ENCODE measurements at regions not wholly inside any gene's neighbourhood (a gene's known extent, or its start where the extent isn't known, plus 50 kb on each side); places are given as distances from the start of the nearest gene placed in this dataset.

DNA sequence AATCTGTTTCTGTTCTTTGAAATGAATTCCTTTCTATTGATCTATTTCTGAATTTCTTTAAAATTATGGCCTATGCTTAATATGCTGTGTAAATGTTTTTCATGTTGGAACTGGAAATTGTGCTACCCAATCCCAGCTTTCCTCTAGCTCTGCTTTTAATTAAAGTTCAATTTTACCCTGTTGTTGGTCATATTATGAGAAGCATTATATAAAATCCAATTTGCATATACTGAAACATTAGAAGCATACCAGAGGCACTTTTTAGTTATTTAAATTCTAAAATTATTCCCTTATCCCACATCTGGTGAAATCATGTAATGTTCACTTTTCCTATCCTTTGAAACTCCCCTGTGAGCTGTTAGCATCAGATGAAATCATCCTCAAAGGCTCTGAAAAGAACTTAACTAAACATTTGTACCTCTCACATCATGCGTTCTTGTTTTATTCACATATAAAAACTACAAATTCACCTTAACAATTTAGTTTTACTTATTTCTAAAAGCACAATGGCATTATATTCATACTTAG, 160.6 kb upstream of the COL21A1 start:
- Mint-ChIP-seq H3K9me3 (no peaks in the 10 kb centered on the region), H3K27ac (no peak overlapping the region), H3K36me3 (no peaks in the 10 kb centered on the region), H3K4me3 (no peak overlapping the region), H3K4me1 (no peaks in the 10 kb centered on the region), H3K27me3 (peaks cover 2% of the 10 kb centered on the region)
- ATAC-seq (ENCODE audit: low read depth) (no peak), DNase-seq (no peak)
- POLR2A ChIA-PET: no interaction called here

DNA sequence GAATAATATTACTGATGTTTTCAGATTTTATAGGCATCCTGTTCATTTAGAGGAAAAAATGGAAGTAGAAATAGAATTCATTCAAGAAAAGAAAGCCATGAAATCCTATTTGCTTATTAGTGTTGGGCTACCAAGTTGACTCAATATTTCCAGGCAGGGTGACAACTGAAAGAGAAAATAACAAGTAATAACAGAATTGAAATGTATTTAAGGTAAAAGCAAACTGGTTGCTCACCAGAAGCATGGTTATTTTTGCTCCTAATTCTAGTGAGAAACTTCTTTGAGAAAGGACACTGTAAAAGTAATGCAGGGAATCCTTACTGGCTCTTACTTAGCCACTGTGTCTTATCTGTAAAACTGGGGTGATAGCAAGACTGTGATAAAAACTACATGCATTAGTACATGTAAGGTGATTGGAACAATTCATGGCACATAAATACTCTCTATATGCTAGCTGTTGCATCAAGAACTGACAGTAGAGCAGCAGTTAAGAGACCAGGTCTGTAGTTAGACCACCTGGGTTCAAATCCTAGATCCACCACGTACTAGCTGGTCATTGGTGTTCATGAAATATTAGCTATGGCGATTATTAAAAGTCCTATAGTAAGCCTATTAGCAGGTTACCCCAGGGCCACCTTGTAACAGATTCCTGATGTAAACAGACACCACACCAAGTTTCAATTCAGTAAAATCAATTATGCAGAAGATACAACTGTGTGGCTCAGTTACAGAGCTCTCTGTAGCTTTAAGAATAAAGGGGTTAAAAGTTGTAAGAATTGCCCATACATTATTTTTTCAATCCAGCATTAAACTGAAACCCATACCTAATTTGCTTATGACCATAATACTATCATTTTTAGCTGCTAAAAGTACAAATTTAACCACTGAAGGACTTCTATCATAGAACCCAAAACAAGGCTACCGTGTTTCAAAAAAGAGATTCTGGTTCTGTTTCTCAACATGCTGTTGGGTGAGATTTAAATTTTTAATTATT, 159.2 kb upstream of the COL21A1 start:
- DNase-seq: no peak
- Mint-ChIP-seq H3K4me3 (no peak overlapping the region), H3K27ac (no peak overlapping the region), H3K27me3 (peaks cover 2% of the 10 kb centered on the region), H3K36me3 (no peaks in the 10 kb centered on the region), H3K4me1 (no peaks in the 10 kb centered on the region), H3K9me3 (peaks cover 2% of the 10 kb centered on the region)
- POLR2A ChIA-PET: no interaction called here
- ATAC-seq (ENCODE audit: low read depth): no peak

DNA sequence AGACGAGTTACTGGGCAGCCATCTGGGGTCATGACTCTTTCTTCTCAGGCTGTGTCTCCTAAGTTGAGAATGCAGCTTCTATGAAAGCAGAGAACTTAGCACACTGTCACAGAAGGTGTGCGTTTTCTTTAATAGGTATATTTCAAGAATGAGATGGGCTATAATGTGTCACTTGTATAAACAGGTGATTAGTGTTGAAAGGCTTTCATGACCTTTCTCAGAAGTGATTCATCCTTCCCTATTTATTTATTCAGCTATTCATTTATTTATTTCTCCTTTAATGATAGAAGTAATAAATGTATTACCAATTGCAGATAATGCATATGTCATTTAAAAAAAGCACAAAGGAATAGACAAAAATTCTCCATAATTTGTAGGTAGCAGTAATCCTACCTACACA, 157.2 kb upstream of the COL21A1 start:
- ATAC-seq (ENCODE audit: low read depth) (no peak), DNase-seq (no peak)
- Mint-ChIP-seq H3K9me3 (peaks cover 4% of the 10 kb centered on the region), H3K36me3 (no peaks in the 10 kb centered on the region), H3K27ac (no peak overlapping the region), H3K4me1 (no peaks in the 10 kb centered on the region), H3K27me3 (peaks cover 2% of the 10 kb centered on the region), H3K4me3 (no peak overlapping the region)
- POLR2A ChIA-PET: no interaction called here

GRCh38 chr6:56403745-56404144, 156.4 kb upstream of the COL21A1 start:
- Mint-ChIP-seq H3K9me3 (peaks cover 4% of the 10 kb centered on the region), H3K27me3 (peaks cover 2% of the 10 kb centered on the region), H3K36me3 (no peaks in the 10 kb centered on the region), H3K27ac (no peak overlapping the region), H3K4me1 (no peaks in the 10 kb centered on the region), H3K4me3 (no peak overlapping the region)
- ATAC-seq (ENCODE audit: low read depth) (no peak), DNase-seq (no peak)
- POLR2A ChIA-PET: no interaction called here

DNA sequence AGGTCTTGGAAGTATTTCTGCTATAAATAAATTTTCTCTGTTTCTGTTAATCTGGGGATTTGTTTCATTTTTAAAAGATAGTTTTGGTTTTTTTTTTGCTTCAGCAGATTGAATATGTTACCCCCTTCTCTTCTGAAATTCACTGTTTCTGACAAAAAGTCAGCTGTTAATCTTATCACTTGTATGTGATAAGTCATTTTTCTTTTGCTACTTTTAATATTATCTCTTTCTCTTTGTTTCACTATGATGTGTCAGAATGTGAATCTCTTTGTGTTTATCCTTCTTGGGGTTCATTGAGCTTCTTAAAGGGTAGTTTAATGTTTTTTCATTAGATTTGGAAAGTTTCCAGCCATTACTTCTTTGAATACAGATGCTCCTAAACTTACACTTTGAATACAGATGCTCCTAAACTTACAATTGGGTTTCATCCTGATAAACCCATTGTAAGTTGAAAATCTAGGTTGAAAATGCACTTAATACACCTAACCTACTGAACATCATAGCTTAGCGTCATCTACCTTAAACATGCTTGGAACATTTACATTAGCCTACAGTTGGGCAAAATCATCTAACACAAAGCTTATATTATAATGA, 154.2 kb upstream of the COL21A1 start:
- H3K36me3 Mint-ChIP-seq: no peaks in the 10 kb centered on the region
- DNase-seq (no peak), ATAC-seq (ENCODE audit: low read depth) (no peak)
- H3K27ac Mint-ChIP-seq: no peak overlapping the region
- peaks cover 4% of the 10 kb centered on the region for H3K9me3 Mint-ChIP-seq
- H3K4me3 Mint-ChIP-seq: no peak overlapping the region
- POLR2A ChIA-PET: no interaction called here
- peaks cover 4% of the 10 kb centered on the region for H3K27me3 Mint-ChIP-seq
- H3K4me1 Mint-ChIP-seq: no peaks in the 10 kb centered on the region

DNA sequence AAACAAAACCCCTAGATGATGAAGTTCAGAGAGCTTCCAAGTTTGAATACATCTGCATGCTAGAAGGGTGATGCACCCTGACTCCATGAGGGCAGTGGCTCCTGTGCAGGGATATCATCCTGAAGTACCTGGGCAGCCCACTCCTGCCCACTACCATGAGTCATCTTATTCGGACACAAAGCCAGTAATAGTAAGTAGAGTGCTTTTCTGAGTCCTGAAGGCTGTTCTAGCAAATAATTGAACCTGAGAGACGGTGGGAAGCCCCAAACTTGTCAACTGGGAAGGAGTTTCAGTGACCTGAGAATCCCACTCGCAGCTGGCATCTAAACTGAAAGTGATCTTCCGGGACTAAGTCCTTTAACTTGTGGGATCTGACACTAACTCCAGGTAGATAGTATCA, 152.9 kb upstream of the COL21A1 start:
- POLR2A ChIA-PET: no interaction called here
- no peak for DNase-seq
- no peaks in the 10 kb centered on the region for H3K4me1 Mint-ChIP-seq
- peaks cover 4% of the 10 kb centered on the region for H3K27me3 Mint-ChIP-seq
- no peak overlapping the region for H3K4me3 Mint-ChIP-seq
- H3K27ac Mint-ChIP-seq: no peak overlapping the region
- H3K9me3 Mint-ChIP-seq: peaks cover 4% of the 10 kb centered on the region
- no peak for ATAC-seq (ENCODE audit: low read depth)
- H3K36me3 Mint-ChIP-seq: no peaks in the 10 kb centered on the region

GRCh38 chr6:56399672-56400263, 152.4 kb upstream of the COL21A1 start:
- H3K36me3 Mint-ChIP-seq: no peaks in the 10 kb centered on the region
- POLR2A ChIA-PET: no interaction called here
- ATAC-seq (ENCODE audit: low read depth): no peak
- H3K27ac Mint-ChIP-seq: no peak overlapping the region
- peaks cover 4% of the 10 kb centered on the region for H3K27me3 Mint-ChIP-seq
- no peak for DNase-seq
- peaks cover 4% of the 10 kb centered on the region for H3K9me3 Mint-ChIP-seq
- H3K4me1 Mint-ChIP-seq: no peaks in the 10 kb centered on the region
- H3K4me3 Mint-ChIP-seq: no peak overlapping the region

DNA sequence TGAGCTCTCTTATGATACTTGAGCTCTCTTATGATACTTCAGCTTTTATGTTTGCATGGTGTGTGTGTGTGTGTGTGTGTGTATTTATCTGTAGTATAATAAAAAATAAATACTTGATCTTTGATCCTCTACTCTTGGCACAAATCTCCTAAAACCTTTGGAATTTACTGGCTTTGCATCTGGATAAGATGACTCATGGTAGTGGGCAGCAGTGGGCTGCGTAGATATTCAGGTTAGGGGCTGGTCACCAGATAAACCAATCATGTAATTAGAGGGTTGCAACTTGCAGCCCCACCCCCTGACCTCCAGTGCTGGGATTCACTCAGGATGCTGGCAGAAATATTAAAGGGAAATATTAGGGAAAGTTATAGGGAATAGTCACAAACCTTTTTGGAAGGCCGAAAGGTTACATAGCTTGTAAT, 151.9 kb upstream of the COL21A1 start:
- H3K4me3 Mint-ChIP-seq: no peak overlapping the region
- POLR2A ChIA-PET: no interaction called here

GRCh38 chr6:56396435-56396834, 149.1 kb upstream of the COL21A1 start:
- DNase-seq (no peak), ATAC-seq (ENCODE audit: low read depth) (no peak)
- POLR2A ChIA-PET: no interaction called here
- Mint-ChIP-seq H3K27me3 (peaks cover 6% of the 10 kb centered on the region), H3K27ac (no peak overlapping the region), H3K36me3 (no peaks in the 10 kb centered on the region), H3K4me1 (no peaks in the 10 kb centered on the region), H3K9me3 (peaks cover under 1% of the 10 kb centered on the region), H3K4me3 (no peak overlapping the region)

More for the DNA sequence above, 151.9 kb upstream of the COL21A1 start:
- peaks cover 4% of the 10 kb centered on the region for H3K27me3 Mint-ChIP-seq
- H3K27ac Mint-ChIP-seq: no peak overlapping the region
- ATAC-seq (ENCODE audit: low read depth): no peak
- no peaks in the 10 kb centered on the region for H3K4me1 Mint-ChIP-seq
- no peaks in the 10 kb centered on the region for H3K36me3 Mint-ChIP-seq
- H3K9me3 Mint-ChIP-seq: peaks cover 4% of the 10 kb centered on the region
- no peak for DNase-seq

DNA sequence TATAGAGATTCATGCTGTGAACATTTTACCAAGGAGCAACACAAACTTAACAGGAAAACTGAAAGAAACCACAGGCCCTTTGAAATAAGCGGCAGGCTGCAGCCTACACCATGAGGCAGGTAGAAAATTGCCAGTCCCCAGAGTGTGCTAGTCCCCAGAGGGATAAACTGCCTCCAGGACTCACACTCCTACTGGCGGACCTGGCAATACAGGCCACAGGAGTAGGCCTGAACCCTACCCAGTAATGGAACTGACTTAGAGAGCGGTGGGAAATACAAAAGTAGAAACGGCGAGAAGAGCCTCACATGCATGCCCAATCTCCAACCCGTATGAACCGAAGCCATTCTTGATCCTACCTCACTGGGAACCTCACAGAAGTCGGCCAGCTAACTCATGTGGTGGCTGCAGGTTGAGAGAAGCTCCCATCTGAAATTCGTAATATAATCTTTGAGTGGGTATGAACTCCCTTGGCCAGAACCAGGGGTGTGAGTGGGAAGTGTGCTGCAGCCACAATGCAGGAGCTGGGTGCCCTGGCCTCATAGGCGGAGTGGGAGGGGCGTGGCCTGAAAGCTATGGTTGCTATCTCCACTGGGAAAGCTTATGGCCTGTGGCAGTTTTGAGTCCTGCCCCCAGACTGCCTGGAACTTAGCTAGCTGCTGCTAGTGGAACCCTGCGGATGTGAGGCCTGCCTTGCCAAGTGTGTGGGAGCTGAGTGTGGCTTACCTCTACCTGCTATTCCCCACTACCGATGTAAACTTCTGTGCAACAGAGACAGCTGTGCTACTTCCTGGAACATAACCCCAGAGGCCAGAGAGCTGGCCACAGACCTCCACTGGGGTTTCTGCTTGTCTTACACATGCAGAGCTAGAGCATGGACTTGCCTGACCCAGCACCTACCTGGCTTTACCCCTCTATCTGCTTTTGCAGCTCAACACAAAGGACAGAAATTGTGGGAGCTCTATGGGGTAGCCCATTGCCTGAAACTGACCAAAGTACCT, 146.5 kb upstream of the COL21A1 start:
- H3K27ac Mint-ChIP-seq: no peak overlapping the region
- H3K36me3 Mint-ChIP-seq: no peaks in the 10 kb centered on the region
- H3K27me3 Mint-ChIP-seq: peaks cover 6% of the 10 kb centered on the region
- no peaks in the 10 kb centered on the region for H3K4me1 Mint-ChIP-seq
- POLR2A ChIA-PET: no interaction called here
- no peak for DNase-seq
- no peak overlapping the region for H3K4me3 Mint-ChIP-seq
- H3K9me3 Mint-ChIP-seq: no peaks in the 10 kb centered on the region
- no peak for ATAC-seq (ENCODE audit: low read depth)

GRCh38 chr6:56388415-56388755, 141.0 kb upstream of the COL21A1 start:
- Mint-ChIP-seq H3K4me1 (no peaks in the 10 kb centered on the region), H3K36me3 (no peaks in the 10 kb centered on the region), H3K27ac (no peak overlapping the region), H3K4me3 (no peak overlapping the region), H3K9me3 (no peaks in the 10 kb centered on the region), H3K27me3 (peaks cover 2% of the 10 kb centered on the region)
- ATAC-seq (ENCODE audit: low read depth) (no peak), DNase-seq (no peak)
- POLR2A ChIA-PET: no interaction called here

GRCh38 chr6:56387621-56388414, 140.4 kb upstream of the COL21A1 start:
- POLR2A ChIA-PET: no interaction called here
- no peak overlapping the region for H3K27ac Mint-ChIP-seq
- no peaks in the 10 kb centered on the region for H3K9me3 Mint-ChIP-seq
- H3K36me3 Mint-ChIP-seq: no peaks in the 10 kb centered on the region
- DNase-seq (no peak), ATAC-seq (ENCODE audit: low read depth) (no peak)
- H3K4me3 Mint-ChIP-seq: no peak overlapping the region
- no peaks in the 10 kb centered on the region for H3K4me1 Mint-ChIP-seq
- H3K27me3 Mint-ChIP-seq: peaks cover under 1% of the 10 kb centered on the region
